ENCODE measurements at regions not wholly inside any gene's neighbourhood (a gene's known extent, or its start where the extent isn't known, plus 50 kb on each side); places are given as distances from the start of the nearest gene placed in this dataset.

- TF ChIP-seq CTCF (IDR thresholded peaks at IDR 0.05), result no peak
Observed at GRCh38 chr1:59104191-59104760, 192.6 kb upstream of the FGGY start.

DNA sequence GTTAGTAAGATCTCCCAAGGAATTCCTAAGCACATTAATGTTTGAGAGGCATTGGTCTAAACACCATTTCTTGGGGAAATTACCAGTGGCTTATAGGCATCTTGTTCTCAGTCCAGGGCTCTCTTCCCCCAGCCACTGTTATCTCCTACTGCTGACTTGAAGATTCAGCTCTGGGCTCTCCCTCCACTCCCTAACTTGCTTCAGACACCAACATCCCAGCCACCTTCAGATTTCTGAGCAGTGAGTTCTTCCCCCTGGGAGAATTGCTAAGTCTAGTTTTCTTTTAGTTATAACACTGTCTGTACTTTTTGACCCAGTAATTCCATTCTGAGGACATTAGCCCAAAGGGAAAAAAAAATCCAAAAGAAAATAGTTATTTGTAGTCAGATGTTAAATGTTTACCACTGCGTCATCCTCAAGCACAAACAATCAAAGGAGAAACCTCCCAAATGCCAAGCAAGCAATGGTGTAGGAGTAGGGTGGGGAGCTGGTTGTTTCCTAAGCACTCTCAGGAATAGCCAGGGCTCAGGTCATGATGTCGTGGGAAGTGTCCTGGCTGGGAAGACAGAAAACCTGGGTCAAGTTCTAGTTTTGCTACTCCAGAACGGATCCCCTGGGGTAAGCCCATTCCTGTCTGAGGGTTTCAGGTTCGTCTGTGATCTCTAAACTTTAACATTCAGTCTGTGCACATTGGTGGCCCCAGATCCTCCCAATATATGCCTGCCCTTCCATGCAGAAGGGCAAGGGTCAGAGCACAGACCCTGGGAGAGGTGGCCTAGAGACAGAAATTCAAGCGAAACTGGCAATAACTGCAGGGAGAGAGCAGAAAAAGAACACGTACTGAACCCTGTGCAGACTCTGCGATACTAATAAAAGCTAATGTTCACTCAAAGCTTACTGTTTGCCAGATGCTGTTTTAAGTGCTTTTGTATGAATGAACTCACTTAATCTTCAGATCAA lies 191.1 kb upstream of the FGGY start:
- TF ChIP-seq CTCF (IDR thresholded peaks at IDR 0.05), result no peak

DNA sequence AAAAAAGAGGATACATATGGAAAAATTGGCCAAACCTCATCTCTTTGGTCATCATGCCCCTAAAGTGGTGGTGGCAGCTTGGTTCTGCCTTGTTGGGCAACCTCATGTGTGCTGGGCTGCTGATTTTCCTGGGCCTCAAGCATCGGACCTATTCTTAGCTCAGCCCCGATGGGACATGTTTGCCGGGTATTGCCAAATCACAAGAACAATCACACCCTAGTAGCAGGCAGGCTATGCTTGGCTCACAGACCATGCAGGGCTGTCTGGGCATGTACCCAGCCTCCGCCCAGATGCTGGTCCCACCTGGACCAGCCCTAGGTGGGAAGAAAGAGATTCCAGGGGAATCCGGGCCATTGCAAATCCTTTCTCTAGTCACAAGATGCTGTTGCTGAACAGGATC lies 189.4 kb upstream of the FGGY start:
- TF ChIP-seq CTCF (IDR thresholded peaks at IDR 0.05), result no peak

DNA sequence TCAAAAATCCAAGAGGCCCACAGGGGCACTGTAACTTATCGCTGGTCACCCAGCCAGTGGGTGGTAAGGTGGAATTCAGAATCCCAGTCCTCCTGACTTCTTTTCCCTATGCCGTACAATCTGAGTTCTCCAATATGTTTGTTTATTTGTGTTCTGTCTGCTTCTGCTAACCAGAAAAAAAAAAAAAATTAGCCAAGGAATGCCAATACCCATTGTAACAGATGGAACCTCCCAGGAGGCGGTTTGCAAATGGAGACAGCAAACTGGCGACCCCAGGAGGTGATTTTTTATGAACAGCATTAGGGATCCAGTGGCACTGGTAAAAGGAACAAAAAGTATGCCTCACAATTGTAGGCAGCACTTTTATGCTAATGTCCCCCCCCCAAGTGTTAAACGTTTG lies 189.0 kb upstream of the FGGY start:
- TF ChIP-seq CTCF (IDR thresholded peaks at IDR 0.05), result no peak

- no peak for TF ChIP-seq CTCF (IDR thresholded peaks at IDR 0.05)
Observed at GRCh38 chr1:59108481-59109317, 188.2 kb upstream of the FGGY start.

DNA sequence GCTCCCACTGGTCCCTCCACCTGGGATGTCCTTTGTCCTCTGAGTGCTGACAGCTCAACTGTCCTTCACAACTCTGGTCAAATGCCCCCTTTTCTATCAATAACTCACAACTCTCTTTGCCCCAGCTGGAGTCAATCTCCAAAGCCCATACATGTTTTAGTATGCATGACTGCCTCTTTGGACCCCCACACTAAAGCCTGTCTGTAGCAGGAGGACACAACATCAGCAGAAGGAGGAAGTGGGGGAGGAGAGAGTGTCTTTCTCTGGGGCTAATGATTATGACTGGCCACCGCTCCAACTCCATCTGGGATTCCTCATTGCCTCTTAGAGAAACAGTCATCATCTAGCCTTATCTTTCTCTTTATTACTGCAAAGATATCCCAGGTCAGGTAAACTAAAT lies 186.6 kb upstream of the FGGY start:
- no peak for TF ChIP-seq CTCF (IDR thresholded peaks at IDR 0.05)

- TF ChIP-seq CTCF (IDR thresholded peaks at IDR 0.05), result no peak
Observed at GRCh38 chr1:59113876-59114457, 182.9 kb upstream of the FGGY start.
